ENCODE measurements at regions not wholly inside any gene's neighbourhood (a gene's known extent, or its start where the extent isn't known, plus 50 kb on each side); places are given as distances from the start of the nearest gene placed in this dataset.

DNA sequence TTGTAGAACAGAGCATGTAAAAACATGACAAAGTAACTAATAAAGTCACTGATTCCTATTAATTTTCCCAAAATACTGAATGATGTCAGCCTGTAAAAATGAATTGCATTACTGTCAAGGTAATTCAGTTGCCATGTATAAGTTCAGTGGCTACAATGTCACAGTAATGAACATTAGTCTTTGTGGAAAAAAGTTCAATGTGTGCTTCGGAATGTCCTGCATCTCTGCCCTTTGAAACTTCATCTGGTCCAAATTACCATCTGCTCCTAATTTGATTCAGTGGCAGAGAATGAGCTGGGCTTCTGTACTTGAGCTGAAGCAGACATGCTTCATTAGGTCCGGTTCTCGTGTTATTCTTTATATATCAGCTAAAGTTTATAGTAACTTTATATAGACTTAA, 567.4 kb downstream of the COL12A1 start:
- Histone ChIP-seq H3K9ac (ENCODE audit: low read length) (no peak overlapping the region), H4K20me1 (ENCODE audit: insufficient read depth, low read length) (no peaks in the 10 kb centered on the region), H3K36me3 (ENCODE audit: insufficient read depth, low read length) (no peaks in the 10 kb centered on the region), H3K9me2 (ENCODE audit: low read depth, low read length) (no peaks in the 10 kb centered on the region), H2AFZ (ENCODE audit: low read length) (no peak overlapping the region), H3K79me2 (ENCODE audit: insufficient read depth, low read length) (no peaks in the 10 kb centered on the region), H3K27me3 (ENCODE audit: insufficient read depth, low read length) (no peaks in the 10 kb centered on the region), H3K9me3 (ENCODE audit: low read length) (no peaks in the 10 kb centered on the region), H3K4me3 (ENCODE audit: low read depth, low read length, poor library complexity, severe bottlenecking) (no peak overlapping the region), H3K27ac (ENCODE audit: low read depth, low read length, poor library complexity, severe bottlenecking) (no peak overlapping the region), H3K4me2 (ENCODE audit: low read length) (no peak overlapping the region), H3F3A (ENCODE audit: insufficient read depth, low read length) (no peaks in the 10 kb centered on the region), H3K4me1 (ENCODE audit: insufficient read depth, low read length, severe bottlenecking) (no peaks in the 10 kb centered on the region)
- TF ChIP-seq, protein P1, sequence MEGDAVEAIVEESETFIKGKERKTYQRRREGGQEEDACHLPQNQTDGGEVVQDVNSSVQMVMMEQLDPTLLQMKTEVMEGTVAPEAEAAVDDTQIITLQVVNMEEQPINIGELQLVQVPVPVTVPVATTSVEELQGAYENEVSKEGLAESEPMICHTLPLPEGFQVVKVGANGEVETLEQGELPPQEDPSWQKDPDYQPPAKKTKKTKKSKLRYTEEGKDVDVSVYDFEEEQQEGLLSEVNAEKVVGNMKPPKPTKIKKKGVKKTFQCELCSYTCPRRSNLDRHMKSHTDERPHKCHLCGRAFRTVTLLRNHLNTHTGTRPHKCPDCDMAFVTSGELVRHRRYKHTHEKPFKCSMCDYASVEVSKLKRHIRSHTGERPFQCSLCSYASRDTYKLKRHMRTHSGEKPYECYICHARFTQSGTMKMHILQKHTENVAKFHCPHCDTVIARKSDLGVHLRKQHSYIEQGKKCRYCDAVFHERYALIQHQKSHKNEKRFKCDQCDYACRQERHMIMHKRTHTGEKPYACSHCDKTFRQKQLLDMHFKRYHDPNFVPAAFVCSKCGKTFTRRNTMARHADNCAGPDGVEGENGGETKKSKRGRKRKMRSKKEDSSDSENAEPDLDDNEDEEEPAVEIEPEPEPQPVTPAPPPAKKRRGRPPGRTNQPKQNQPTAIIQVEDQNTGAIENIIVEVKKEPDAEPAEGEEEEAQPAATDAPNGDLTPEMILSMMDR (IDR thresholded peaks at IDR 0.05; ENCODE audit: low read length): no peak
- no peak for TF ChIP-seq EZH2 (IDR thresholded peaks at IDR 0.05; ENCODE audit: borderline replicate concordance, low read length)

DNA sequence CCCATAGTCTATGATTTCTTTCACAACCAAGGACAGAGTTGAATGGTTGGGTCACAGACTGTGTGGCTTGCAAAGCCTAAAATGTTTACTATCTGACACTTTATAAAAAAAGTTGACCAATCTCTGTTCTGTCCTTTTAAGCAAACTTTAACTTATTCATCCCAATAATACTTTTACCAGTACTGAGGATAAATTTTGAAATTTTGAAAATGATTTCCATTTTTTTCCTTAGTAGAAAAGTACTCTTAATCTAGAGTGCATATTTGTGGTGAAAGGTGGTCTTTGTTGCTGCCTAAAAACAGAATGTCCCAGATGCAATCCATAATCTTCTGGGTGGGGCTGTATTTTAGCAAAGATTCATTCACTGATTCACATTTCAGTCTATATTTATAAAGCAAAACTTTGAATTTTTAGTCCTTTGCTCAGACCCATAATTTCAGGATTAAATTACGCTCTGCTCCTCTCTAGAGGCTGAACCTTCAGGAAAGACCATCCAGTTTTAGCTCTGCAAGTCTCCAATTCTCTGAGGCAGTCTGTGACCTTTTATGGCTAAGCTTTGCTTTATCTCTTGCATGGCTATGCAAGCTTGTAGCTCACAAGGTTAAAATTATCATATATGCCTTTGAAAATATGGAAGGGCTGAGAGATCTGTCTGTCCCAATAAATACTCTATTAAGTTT, 573.5 kb downstream of the COL12A1 start:
- Histone ChIP-seq H3K4me1 (ENCODE audit: insufficient read depth, low read length, severe bottlenecking) (no peaks in the 10 kb centered on the region), H3K79me2 (ENCODE audit: insufficient read depth, low read length) (no peaks in the 10 kb centered on the region), H3K9ac (ENCODE audit: low read length) (no peak overlapping the region), H3K4me3 (ENCODE audit: low read depth, low read length, poor library complexity, severe bottlenecking) (no peak overlapping the region), H2AFZ (ENCODE audit: low read length) (no peak overlapping the region), H4K20me1 (ENCODE audit: insufficient read depth, low read length) (no peaks in the 10 kb centered on the region), H3K27me3 (ENCODE audit: insufficient read depth, low read length) (no peaks in the 10 kb centered on the region), H3K4me2 (ENCODE audit: low read length) (no peak overlapping the region), H3K9me3 (ENCODE audit: low read length) (no peaks in the 10 kb centered on the region), H3K27ac (ENCODE audit: low read depth, low read length, poor library complexity, severe bottlenecking) (no peak overlapping the region), H3K9me2 (ENCODE audit: low read depth, low read length) (no peaks in the 10 kb centered on the region), H3K36me3 (ENCODE audit: insufficient read depth, low read length) (no peaks in the 10 kb centered on the region), H3F3A (ENCODE audit: insufficient read depth, low read length) (no peaks in the 10 kb centered on the region)
- TF ChIP-seq EZH2 (IDR thresholded peaks at IDR 0.05; ENCODE audit: borderline replicate concordance, low read length): no peak
- TF ChIP-seq, protein P1 (IDR thresholded peaks at IDR 0.05; ENCODE audit: low read length): no peak

GRCh38 chr6:74631564-74631963, 574.3 kb downstream of the COL12A1 start:
- Histone ChIP-seq H3K4me3 (ENCODE audit: low read depth, low read length, poor library complexity, severe bottlenecking) (no peak overlapping the region), H3K36me3 (ENCODE audit: insufficient read depth, low read length) (no peaks in the 10 kb centered on the region), H4K20me1 (ENCODE audit: insufficient read depth, low read length) (no peaks in the 10 kb centered on the region), H3K4me1 (ENCODE audit: insufficient read depth, low read length, severe bottlenecking) (no peaks in the 10 kb centered on the region), H3K4me2 (ENCODE audit: low read length) (no peak overlapping the region), H3K9me2 (ENCODE audit: low read depth, low read length) (no peaks in the 10 kb centered on the region), H2AFZ (ENCODE audit: low read length) (no peak overlapping the region), H3K79me2 (ENCODE audit: insufficient read depth, low read length) (no peaks in the 10 kb centered on the region), H3K9ac (ENCODE audit: low read length) (no peak overlapping the region), H3K27me3 (ENCODE audit: insufficient read depth, low read length) (no peaks in the 10 kb centered on the region), H3K27ac (ENCODE audit: low read depth, low read length, poor library complexity, severe bottlenecking) (no peak overlapping the region), H3K9me3 (ENCODE audit: low read length) (no peaks in the 10 kb centered on the region), H3F3A (ENCODE audit: insufficient read depth, low read length) (no peaks in the 10 kb centered on the region)
- TF ChIP-seq EZH2 (IDR thresholded peaks at IDR 0.05; ENCODE audit: borderline replicate concordance, low read length): no peak
- TF ChIP-seq, protein P1 (IDR thresholded peaks at IDR 0.05; ENCODE audit: low read length): no peak
